ENCODE measurements at regions not wholly inside any gene's neighbourhood (a gene's known extent, or its start where the extent isn't known, plus 50 kb on each side); places are given as distances from the start of the nearest gene placed in this dataset.

- TF ChIP-seq GLI4 (tag by site-specific recombination; IDR thresholded peaks at IDR 0.05) (no peak), YY2 (tag by site-specific recombination; IDR thresholded peaks at IDR 0.05) (no peak), CTCF (tag by site-specific recombination; IDR thresholded peaks at IDR 0.05) (no peak), ZNF707 (tag by site-specific recombination; IDR thresholded peaks at IDR 0.05) (no peak), ZBTB7A (tag by site-specific recombination; IDR thresholded peaks at IDR 0.05; ENCODE audit: low read depth) (no peak)
These were observed 260.0 kb downstream of the DHX35 start for GRCh38 chr20:39222101-39222500.

All from HEK293 (cell line).